ENCODE measurements at regions not wholly inside any gene's neighbourhood (a gene's known extent, or its start where the extent isn't known, plus 50 kb on each side); places are given as distances from the start of the nearest gene placed in this dataset.

GRCh38 chr1:74943046-74943445 is 191.1 kb upstream of the LHX8 start:
- TF ChIP-seq CTCF (IDR thresholded peaks at IDR 0.05; ENCODE audit: low read length) (no peak), EZH2 (IDR thresholded peaks at IDR 0.05; ENCODE audit: borderline replicate concordance, low read length) (no peak)
